SU-DHL-6 (cell line): ENCODE measurements at regions not wholly inside any gene's neighbourhood (a gene's known extent, or its start where the extent isn't known, plus 50 kb on each side); places are given as distances from the start of the nearest gene placed in this dataset.

Experiments
- EZH2phosphoT487 ChIP-seq: fragments of 200-600 bp; sonication (generic), shearing (Covaris generic); conservative IDR thresholded peaks from 2 replicates; pipeline ENCODE4 v1.6.1; 2018; ENCODE audit warnings: mild to moderate bottlenecking, antibody characterized with exemption, low read length, moderate library complexity, mixed read lengths
- TF ChIP-seq, protein P1 (sequence below): fragments of 200-600 bp; sonication (generic); IDR thresholded peaks from one replicate; pipeline ENCODE4 v1.5.1; 2017; ENCODE audit warnings: antibody characterized with exemption, mild to moderate bottlenecking, low read length, moderate library complexity; ENCODE audit not compliant: insufficient read depth, poor library complexity, severe bottlenecking

DNA sequence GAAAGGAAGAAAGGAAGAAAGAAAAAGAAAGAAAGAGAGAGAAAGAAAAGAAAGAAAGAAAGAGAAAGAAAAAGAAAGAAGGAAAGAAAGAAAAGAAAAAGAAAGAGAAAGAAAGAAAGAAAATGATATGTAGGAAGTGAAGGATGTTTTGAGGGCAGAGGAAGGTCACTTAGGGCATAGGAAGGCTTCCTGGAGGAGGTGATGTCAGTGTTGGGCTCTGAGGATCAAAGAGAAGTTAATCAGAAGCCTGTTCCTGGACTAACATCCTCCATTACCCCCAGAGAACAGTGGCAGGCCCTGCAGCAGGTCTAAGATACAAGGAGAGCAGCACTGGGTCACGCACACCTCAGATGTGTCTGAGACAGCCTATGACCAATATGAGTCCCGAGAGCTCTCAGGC is 54.7 kb upstream of the CALN1 start:
- TF ChIP-seq, protein P1, sequence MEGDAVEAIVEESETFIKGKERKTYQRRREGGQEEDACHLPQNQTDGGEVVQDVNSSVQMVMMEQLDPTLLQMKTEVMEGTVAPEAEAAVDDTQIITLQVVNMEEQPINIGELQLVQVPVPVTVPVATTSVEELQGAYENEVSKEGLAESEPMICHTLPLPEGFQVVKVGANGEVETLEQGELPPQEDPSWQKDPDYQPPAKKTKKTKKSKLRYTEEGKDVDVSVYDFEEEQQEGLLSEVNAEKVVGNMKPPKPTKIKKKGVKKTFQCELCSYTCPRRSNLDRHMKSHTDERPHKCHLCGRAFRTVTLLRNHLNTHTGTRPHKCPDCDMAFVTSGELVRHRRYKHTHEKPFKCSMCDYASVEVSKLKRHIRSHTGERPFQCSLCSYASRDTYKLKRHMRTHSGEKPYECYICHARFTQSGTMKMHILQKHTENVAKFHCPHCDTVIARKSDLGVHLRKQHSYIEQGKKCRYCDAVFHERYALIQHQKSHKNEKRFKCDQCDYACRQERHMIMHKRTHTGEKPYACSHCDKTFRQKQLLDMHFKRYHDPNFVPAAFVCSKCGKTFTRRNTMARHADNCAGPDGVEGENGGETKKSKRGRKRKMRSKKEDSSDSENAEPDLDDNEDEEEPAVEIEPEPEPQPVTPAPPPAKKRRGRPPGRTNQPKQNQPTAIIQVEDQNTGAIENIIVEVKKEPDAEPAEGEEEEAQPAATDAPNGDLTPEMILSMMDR: no peak
- TF ChIP-seq EZH2phosphoT487: no peak
